Mesothelial cell of epicardium (in vitro differentiated cells): ENCODE measurements at regions not wholly inside any gene's neighbourhood (a gene's known extent, or its start where the extent isn't known, plus 50 kb on each side); places are given as distances from the start of the nearest gene placed in this dataset.

ENCODE experiments used
- DNase-seq, 2 experiments: peaks; one replicate each; pipeline ENCODE4 v3.0.0; 2021; ENCODE audit warnings: low spot score in 2 of 2; ENCODE audit not compliant: unreplicated experiment in 2 of 2
- H3K27ac Mint-ChIP-seq: 2 replicates; pipeline ENCODE4 v1.8.0; 2021; ENCODE audit warnings: mixed read lengths
- H3K27me3 Mint-ChIP-seq: 2 replicates; pipeline ENCODE4 v1.8.0; 2021; ENCODE audit warnings: low read depth, mixed read lengths
- H3K36me3 Mint-ChIP-seq: 2 replicates; pipeline ENCODE4 v1.8.0; 2021; ENCODE audit warnings: mixed read lengths
- H3K4me1 Mint-ChIP-seq: 2 replicates; pipeline ENCODE4 v1.8.0; 2021; ENCODE audit warnings: mixed read lengths
- H3K4me3 Mint-ChIP-seq: 2 replicates; pipeline ENCODE4 v1.8.0; 2021; ENCODE audit warnings: mild to moderate bottlenecking, moderate library complexity, mixed read lengths
- H3K9me3 Mint-ChIP-seq: 2 replicates; pipeline ENCODE4 v1.8.0; 2021; ENCODE audit warnings: mixed read lengths
- CTCF ChIP-seq: fragments of 200-600 bp; sonication (generic); IDR thresholded peaks from one replicate; pipeline ENCODE4 v1.5.0; 2021; ENCODE audit warnings: antibody characterized with exemption; ENCODE audit not compliant: unreplicated experiment

- TF ChIP-seq CTCF = no peak
- no peaks in the 10 kb centered on the region for H3K27me3 Mint-ChIP-seq
- no peak for DNase-seq
- peaks cover 16% of the 10 kb centered on the region for H3K9me3 Mint-ChIP-seq
- H3K27ac Mint-ChIP-seq = no peak overlapping the region
- H3K4me1 Mint-ChIP-seq = peaks cover 10% of the 10 kb centered on the region
- H3K36me3 Mint-ChIP-seq = no peaks in the 10 kb centered on the region
- H3K4me3 Mint-ChIP-seq = no peak overlapping the region
Measured at GRCh38 chr14:44166611-44167010, 340.5 kb downstream of the FSCB start.

GRCh38 chr14:44165936-44166335 lies 341.1 kb downstream of the FSCB start:
- no peak for DNase-seq
- Mint-ChIP-seq H3K36me3 (no peaks in the 10 kb centered on the region), H3K27ac (no peak overlapping the region), H3K9me3 (peaks cover 16% of the 10 kb centered on the region), H3K4me1 (peaks cover 10% of the 10 kb centered on the region), H3K4me3 (no peak overlapping the region), H3K27me3 (no peaks in the 10 kb centered on the region)
- TF ChIP-seq CTCF = no peak

- peaks cover 16% of the 10 kb centered on the region for H3K9me3 Mint-ChIP-seq
- H3K36me3 Mint-ChIP-seq = no peaks in the 10 kb centered on the region
- no peak for DNase-seq
- TF ChIP-seq CTCF = no peak
- no peak overlapping the region for H3K4me3 Mint-ChIP-seq
- H3K27ac Mint-ChIP-seq = no peak overlapping the region
- H3K4me1 Mint-ChIP-seq = peaks cover 10% of the 10 kb centered on the region
- no peaks in the 10 kb centered on the region for H3K27me3 Mint-ChIP-seq
Measured at GRCh38 chr14:44165286-44165685, 341.8 kb downstream of the FSCB start.

DNA sequence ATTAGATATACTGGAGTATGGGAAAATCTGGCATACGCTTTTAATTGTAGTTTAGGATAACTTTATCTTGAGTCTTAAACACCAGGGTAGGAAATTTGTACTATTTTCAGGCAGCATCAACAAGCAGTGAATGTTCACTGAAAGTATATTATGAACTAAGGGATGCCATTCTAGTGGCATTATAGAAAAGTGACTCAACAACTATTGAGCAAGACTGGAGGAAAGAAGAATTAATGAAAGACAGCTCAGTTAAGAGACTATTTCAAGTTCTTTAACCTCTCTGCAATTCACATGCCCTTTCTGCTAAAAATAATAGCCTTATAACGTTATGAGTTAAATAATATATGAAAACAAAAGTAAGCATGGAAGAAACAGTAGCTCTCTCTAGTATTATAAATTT lies 343.1 kb downstream of the FSCB start:
- Mint-ChIP-seq H3K27ac (no peak overlapping the region), H3K4me1 (peaks cover 10% of the 10 kb centered on the region), H3K36me3 (no peaks in the 10 kb centered on the region), H3K9me3 (peaks cover 16% of the 10 kb centered on the region), H3K4me3 (no peak overlapping the region), H3K27me3 (no peaks in the 10 kb centered on the region)
- DNase-seq = no peak
- no peak for TF ChIP-seq CTCF

DNA sequence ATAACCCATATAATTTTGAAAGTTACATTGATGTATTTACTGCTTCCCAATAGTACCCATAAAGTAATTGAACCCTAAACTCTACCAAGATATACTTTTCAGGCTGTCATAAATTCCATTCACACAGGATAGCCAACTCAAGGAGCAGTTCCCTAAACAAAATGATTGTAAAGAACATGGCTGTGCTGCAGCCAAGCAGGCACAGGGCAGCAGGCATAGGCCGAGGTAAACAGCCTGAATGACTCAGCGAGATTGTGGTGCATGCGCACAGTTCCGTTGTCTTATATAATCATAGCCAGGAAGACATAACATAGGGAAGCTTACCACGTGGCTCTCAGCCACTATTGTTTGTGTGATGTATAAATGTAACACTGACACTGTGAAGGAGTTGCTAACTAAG lies 344.9 kb downstream of the FSCB start:
- peaks cover 23% of the 10 kb centered on the region for H3K9me3 Mint-ChIP-seq
- DNase-seq = no peak

More for the DNA sequence above, 344.9 kb downstream of the FSCB start:
- no peaks in the 10 kb centered on the region for H3K27me3 Mint-ChIP-seq
- no peak for TF ChIP-seq CTCF
- no peaks in the 10 kb centered on the region for H3K36me3 Mint-ChIP-seq
- no peak overlapping the region for H3K4me3 Mint-ChIP-seq
- H3K4me1 Mint-ChIP-seq = peaks cover 6% of the 10 kb centered on the region
- H3K27ac Mint-ChIP-seq = no peak overlapping the region
